GM23338 (cell line): ENCODE measurements at regions not wholly inside any gene's neighbourhood (a gene's known extent, or its start where the extent isn't known, plus 50 kb on each side); places are given as distances from the start of the nearest gene placed in this dataset.

Experiments used
- CTCF ChIP-seq, 2 experiments: fragments of 200-600 bp in 1 of 2; sonication (generic) in 1 of 2; conservative IDR thresholded peaks; 2 replicates each; pipeline versions ENCODE4 v1.5.1 to v1.6.1; 2016 to 2017; ENCODE audit warnings: antibody characterized with exemption in 2 of 2, low read depth in 2 of 2, mild to moderate bottlenecking in 2 of 2, moderate library complexity in 1 of 2
- EZH2phosphoT487 ChIP-seq: fragments of 200-600 bp; sonication (generic); IDR thresholded peaks from one replicate; pipeline ENCODE4 v1.8.1; 2018; ENCODE audit warnings: antibody characterized with exemption; ENCODE audit not compliant: unreplicated experiment
- REST ChIP-seq: IDR thresholded peaks from one replicate; pipeline ENCODE4 v1.6.1; 2018; ENCODE audit warnings: antibody characterized with exemption; ENCODE audit not compliant: unreplicated experiment

GRCh38 chr4:98822144-98822543, 106.8 kb downstream of the EIF4E start:
- TF ChIP-seq CTCF (conservative IDR thresholded peaks at IDR 0.05; ENCODE audit: low read depth in 2 of 2), result no peak
- TF ChIP-seq REST, result no peak
- no peak for TF ChIP-seq EZH2phosphoT487
